Neural cell (in vitro differentiated cells): ENCODE measurements at regions not wholly inside any gene's neighbourhood (a gene's known extent, or its start where the extent isn't known, plus 50 kb on each side); places are given as distances from the start of the nearest gene placed in this dataset.

Source experiments
- CTCF ChIP-seq: fragments of 450-650 bp; IDR thresholded peaks from 2 replicates; pipeline ENCODE4 v1.5.1; 2014; ENCODE audit warnings: antibody characterized with exemption, mild to moderate bottlenecking, moderate library complexity; ENCODE audit not compliant: poor library complexity, severe bottlenecking
- EZH2 ChIP-seq: fragments of 200-600, 300-800 bp; shearing (Covaris generic), sonication (generic); IDR thresholded peaks from 2 replicates; pipeline ENCODE4 v1.6.1; 2014; ENCODE audit warnings: antibody characterized with exemption, low read length, borderline replicate concordance, mild to moderate bottlenecking; ENCODE audit not compliant: insufficient read depth, poor library complexity, severe bottlenecking
- POLR2AphosphoS5 ChIP-seq: IDR thresholded peaks from 2 replicates; pipeline ENCODE4 v1.6.1; 2012
- REST ChIP-seq: IDR thresholded peaks from 2 replicates; pipeline ENCODE4 v1.6.1; 2012; ENCODE audit warnings: borderline replicate concordance
- SMC3 ChIP-seq: fragments of 450-650 bp; conservative IDR thresholded peaks from 2 replicates; pipeline ENCODE4 v1.6.1; 2014; ENCODE audit warnings: antibody characterized with exemption, mild to moderate bottlenecking, moderate library complexity; ENCODE audit not compliant: poor library complexity
- TAF1 ChIP-seq: IDR thresholded peaks from 2 replicates; pipeline ENCODE4 v1.6.1; 2012; ENCODE audit warnings: low read depth

GRCh38 chr3:117036259-117036799, 326.8 kb downstream of the TUSC7 start:
- no peak for TF ChIP-seq CTCF
- TF ChIP-seq POLR2AphosphoS5, result no peak
- TF ChIP-seq REST, result no peak
- TF ChIP-seq SMC3, result no peak
- no peak for TF ChIP-seq TAF1
- TF ChIP-seq EZH2, result no peak
